Gastrocnemius medialis (tissue), 4 donors: ENCODE measurements at regions not wholly inside any gene's neighbourhood (a gene's known extent, or its start where the extent isn't known, plus 50 kb on each side); places are given as distances from the start of the nearest gene placed in this dataset.

Source experiments
- POLR2A ChIP-seq, 2 donors: fragments of 450-650 bp; IDR thresholded peaks; one replicate each; pipeline ENCODE4 v1.6.1; 2017; ENCODE audit warnings: antibody characterized with exemption in 2 of 2, mild to moderate bottlenecking in 2 of 2, moderate library complexity in 2 of 2
- TF ChIP-seq, protein P1 (sequence below), 5 experiments: fragments of 450-650 bp in 3 of 5; fragments of 200-600 bp in 2 of 5; sonication (generic) in 2 of 5; IDR thresholded peaks in 4 of 5; conservative IDR thresholded peaks in 1 of 5; 1 replicate in 4 of 5; 2 replicates in 1 of 5; pipeline ENCODE4 v1.5.1; 2016 to 2019; ENCODE audit warnings: antibody characterized with exemption in 5 of 5, mild to moderate bottlenecking in 3 of 5, moderate library complexity in 3 of 5

DNA sequence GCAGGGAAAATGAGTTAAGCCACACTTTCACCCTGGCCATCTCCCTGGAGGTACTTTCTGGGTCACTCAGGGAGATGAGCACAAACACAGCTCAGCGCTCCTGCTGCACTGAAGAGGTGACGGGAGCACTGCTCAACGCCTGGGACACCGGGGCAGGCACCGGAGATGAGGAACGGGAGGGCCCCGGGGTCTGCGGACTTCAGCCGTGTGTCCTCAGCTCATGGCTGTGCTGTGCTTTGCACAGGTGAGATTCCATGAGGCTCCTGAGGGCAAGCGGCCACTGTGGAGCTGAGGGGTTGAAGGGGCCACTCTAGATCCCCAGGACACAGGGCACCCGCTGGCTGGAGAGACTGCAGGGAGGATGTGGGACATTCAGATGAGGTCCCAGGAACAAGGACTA, 234.2 kb upstream of the EXOC2 start:
- TF ChIP-seq, protein P1, sequence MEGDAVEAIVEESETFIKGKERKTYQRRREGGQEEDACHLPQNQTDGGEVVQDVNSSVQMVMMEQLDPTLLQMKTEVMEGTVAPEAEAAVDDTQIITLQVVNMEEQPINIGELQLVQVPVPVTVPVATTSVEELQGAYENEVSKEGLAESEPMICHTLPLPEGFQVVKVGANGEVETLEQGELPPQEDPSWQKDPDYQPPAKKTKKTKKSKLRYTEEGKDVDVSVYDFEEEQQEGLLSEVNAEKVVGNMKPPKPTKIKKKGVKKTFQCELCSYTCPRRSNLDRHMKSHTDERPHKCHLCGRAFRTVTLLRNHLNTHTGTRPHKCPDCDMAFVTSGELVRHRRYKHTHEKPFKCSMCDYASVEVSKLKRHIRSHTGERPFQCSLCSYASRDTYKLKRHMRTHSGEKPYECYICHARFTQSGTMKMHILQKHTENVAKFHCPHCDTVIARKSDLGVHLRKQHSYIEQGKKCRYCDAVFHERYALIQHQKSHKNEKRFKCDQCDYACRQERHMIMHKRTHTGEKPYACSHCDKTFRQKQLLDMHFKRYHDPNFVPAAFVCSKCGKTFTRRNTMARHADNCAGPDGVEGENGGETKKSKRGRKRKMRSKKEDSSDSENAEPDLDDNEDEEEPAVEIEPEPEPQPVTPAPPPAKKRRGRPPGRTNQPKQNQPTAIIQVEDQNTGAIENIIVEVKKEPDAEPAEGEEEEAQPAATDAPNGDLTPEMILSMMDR (IDR thresholded peaks at IDR 0.05 in 4 of 5, conservative IDR thresholded peaks at IDR 0.05 in 1 of 5), result no peak
- TF ChIP-seq POLR2A (IDR thresholded peaks at IDR 0.05), result no peak
